Caco-2 (cell line): ENCODE measurements at regions not wholly inside any gene's neighbourhood (a gene's known extent, or its start where the extent isn't known, plus 50 kb on each side); places are given as distances from the start of the nearest gene placed in this dataset.

ENCODE experiments used
- BruUV-seq: library from RNA; stranded (reverse); fragments of 400-500 nt; replicated peaks from 2 replicates; lab custom pipeline; 2021; lab: Mats Ljungman, UMichigan
- CTCF ChIA-PET: fragments of 300-600 bp; sonication (Branson Sonifier 250); formaldehyde crosslinking; loops from one replicate; lab custom pipeline; 2022; ENCODE audit warnings: antibody characterized with exemption; lab: Charles Lee
- POLR2A ChIA-PET: fragments of 300-600 bp; sonication (Branson Sonifier 250); formaldehyde crosslinking; loops from one replicate; lab custom pipeline; 2022; ENCODE audit warnings: antibody characterized with exemption; lab: Charles Lee
- DNase-seq, 2 experiments: peaks; one replicate each; pipeline versions ENCODE4 v3.0.0 to v3.0.0-alpha.2; 2020 to 2022
- H3K27me3 ChIP-seq: replicated peaks from 2 replicates; pipeline ENCODE4 v1.6.0; 2011; ENCODE audit warnings: low read length; ENCODE audit not compliant: control insufficient read depth, insufficient read depth
- H3K36me3 ChIP-seq: 2 replicates; pipeline ENCODE4 v1.5.1; 2011; ENCODE audit warnings: low read length; ENCODE audit not compliant: control insufficient read depth, insufficient read depth
- H3K4me1 ChIP-seq: fragments of 250-450 bp; sonication (Bioruptor Pico); 2 replicates; pipeline ENCODE4 v1.5.1; 2020; ENCODE audit warnings: mild to moderate bottlenecking
- H3K4me3 ChIP-seq: 2 replicates; pipeline ENCODE4 v1.5.1; 2011; ENCODE audit warnings: low read depth, mild to moderate bottlenecking, control low read depth, low read length
- H3K9me3 ChIP-seq: fragments of 250-450 bp; sonication (Bioruptor Pico); 2 replicates; pipeline ENCODE4 v1.5.1; 2020; ENCODE audit warnings: mild to moderate bottlenecking, moderate library complexity
- H3K27ac Mint-ChIP-seq: one replicate; pipeline ENCODE4 v1.8.0; 2022; ENCODE audit warnings: mixed read lengths; ENCODE audit not compliant: unreplicated experiment
- H3K27me3 Mint-ChIP-seq: one replicate; pipeline ENCODE4 v1.8.0; 2022; ENCODE audit warnings: mixed read lengths; ENCODE audit not compliant: insufficient read depth, unreplicated experiment
- H3K36me3 Mint-ChIP-seq: one replicate; pipeline ENCODE4 v1.8.0; 2022; ENCODE audit warnings: mild to moderate bottlenecking, mixed read lengths; ENCODE audit not compliant: insufficient read depth, unreplicated experiment
- H3K4me1 Mint-ChIP-seq: one replicate; pipeline ENCODE4 v1.8.0; 2022; ENCODE audit warnings: low read depth, mixed read lengths; ENCODE audit not compliant: unreplicated experiment
- H3K4me3 Mint-ChIP-seq: one replicate; pipeline ENCODE4 v1.8.0; 2022; ENCODE audit warnings: mild to moderate bottlenecking, moderate library complexity, mixed read lengths; ENCODE audit not compliant: unreplicated experiment
- H3K9me3 Mint-ChIP-seq: one replicate; pipeline ENCODE4 v1.8.0; 2022; ENCODE audit warnings: mixed read lengths; ENCODE audit not compliant: unreplicated experiment
- intact Hi-C: fragments of 100-400 bp; cut with micrococcal nuclease; formaldehyde crosslinking; loops from one replicate; pipeline ENCODE4 v1.10.0; 2022; ENCODE audit not compliant: unreplicated experiment
- TF ChIP-seq, protein P1 (sequence below), 2 experiments: fragments of 200-600 bp in 1 of 2; IDR thresholded peaks; 1 replicate in 1 of 2; 2 replicates in 1 of 2; pipeline versions ENCODE4 v1.5.1 to v1.8.0; 2011 to 2022; ENCODE audit warnings: antibody characterized with exemption in 1 of 2, control low read depth in 1 of 2, inconsistent platforms in 1 of 2, low read depth in 1 of 2, low read length in 1 of 2, mild to moderate bottlenecking in 1 of 2, moderate library complexity in 1 of 2; ENCODE audit not compliant: insufficient read depth in 1 of 2, severe bottlenecking in 1 of 2, unreplicated experiment in 1 of 2

- Mint-ChIP-seq H3K4me1 (no peaks in the 10 kb centered on the region), H3K36me3 (no peaks in the 10 kb centered on the region), H3K27ac (no peak overlapping the region), H3K9me3 (no peaks in the 10 kb centered on the region), H3K27me3 (peaks cover 16% of the 10 kb centered on the region), H3K4me3 (no peak overlapping the region)
- H3K9me3 ChIP-seq, result no peaks in the 10 kb centered on the region
- ChIA-PET CTCF (no interaction called here), POLR2A (no interaction called here)
- no peak overlapping the region for H3K4me3 ChIP-seq
- no peaks in the 10 kb centered on the region for H3K27me3 ChIP-seq
- no peak for DNase-seq
- H3K36me3 ChIP-seq, result no peaks in the 10 kb centered on the region
- intact Hi-C loops, result no loop called here
- TF ChIP-seq, protein P1, sequence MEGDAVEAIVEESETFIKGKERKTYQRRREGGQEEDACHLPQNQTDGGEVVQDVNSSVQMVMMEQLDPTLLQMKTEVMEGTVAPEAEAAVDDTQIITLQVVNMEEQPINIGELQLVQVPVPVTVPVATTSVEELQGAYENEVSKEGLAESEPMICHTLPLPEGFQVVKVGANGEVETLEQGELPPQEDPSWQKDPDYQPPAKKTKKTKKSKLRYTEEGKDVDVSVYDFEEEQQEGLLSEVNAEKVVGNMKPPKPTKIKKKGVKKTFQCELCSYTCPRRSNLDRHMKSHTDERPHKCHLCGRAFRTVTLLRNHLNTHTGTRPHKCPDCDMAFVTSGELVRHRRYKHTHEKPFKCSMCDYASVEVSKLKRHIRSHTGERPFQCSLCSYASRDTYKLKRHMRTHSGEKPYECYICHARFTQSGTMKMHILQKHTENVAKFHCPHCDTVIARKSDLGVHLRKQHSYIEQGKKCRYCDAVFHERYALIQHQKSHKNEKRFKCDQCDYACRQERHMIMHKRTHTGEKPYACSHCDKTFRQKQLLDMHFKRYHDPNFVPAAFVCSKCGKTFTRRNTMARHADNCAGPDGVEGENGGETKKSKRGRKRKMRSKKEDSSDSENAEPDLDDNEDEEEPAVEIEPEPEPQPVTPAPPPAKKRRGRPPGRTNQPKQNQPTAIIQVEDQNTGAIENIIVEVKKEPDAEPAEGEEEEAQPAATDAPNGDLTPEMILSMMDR (IDR thresholded peaks at IDR 0.05; ENCODE audit: insufficient read depth in 1 of 2, low read depth in 1 of 2, low read length in 1 of 2, severe bottlenecking in 1 of 2, unreplicated experiment in 1 of 2), result no peak
- H3K4me1 ChIP-seq, result no peaks in the 10 kb centered on the region
- BruUV-seq, result no TSS peak
These were observed 502.1 kb downstream of the DMAC1 start for GRCh38 chr9:7297521-7297920.

DNA sequence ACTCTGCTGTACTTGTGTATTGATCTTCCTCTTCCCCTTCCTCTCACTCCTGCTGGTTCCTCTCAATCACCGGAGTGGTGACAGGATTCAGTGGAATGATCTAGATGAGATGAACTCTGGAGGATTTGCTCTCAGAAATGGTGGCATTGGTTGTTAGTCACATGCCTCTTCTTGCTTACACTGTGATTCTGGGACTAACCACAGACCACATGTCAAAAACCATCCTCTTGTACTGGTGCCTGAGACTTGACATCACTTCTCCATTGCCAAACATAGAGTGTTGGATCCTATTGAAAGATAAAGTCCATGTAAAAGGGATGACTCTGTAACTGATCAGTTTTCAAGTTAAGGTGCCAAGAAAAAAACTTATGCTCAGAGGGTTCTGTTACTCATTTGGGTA lies 506.5 kb downstream of the DMAC1 start:
- no TSS peak for BruUV-seq
- Histone ChIP-seq H3K27me3 (no peaks in the 10 kb centered on the region), H3K9me3 (no peaks in the 10 kb centered on the region), H3K4me3 (no peak overlapping the region), H3K4me1 (no peaks in the 10 kb centered on the region), H3K36me3 (no peaks in the 10 kb centered on the region)
- H3K36me3 Mint-ChIP-seq, result no peaks in the 10 kb centered on the region
- DNase-seq, result no peak
- no peak overlapping the region for H3K4me3 Mint-ChIP-seq
- CTCF ChIA-PET, result no interaction called here
- TF ChIP-seq, protein P1 (IDR thresholded peaks at IDR 0.05; ENCODE audit: insufficient read depth in 1 of 2, low read depth in 1 of 2, low read length in 1 of 2, severe bottlenecking in 1 of 2, unreplicated experiment in 1 of 2), result no peak
- H3K27me3 Mint-ChIP-seq, result peaks cover 17% of the 10 kb centered on the region
- H3K9me3 Mint-ChIP-seq, result no peaks in the 10 kb centered on the region
- H3K27ac Mint-ChIP-seq, result no peak overlapping the region
- POLR2A ChIA-PET, result no interaction called here
- intact Hi-C loops, result no loop called here
- H3K4me1 Mint-ChIP-seq, result no peaks in the 10 kb centered on the region

DNA sequence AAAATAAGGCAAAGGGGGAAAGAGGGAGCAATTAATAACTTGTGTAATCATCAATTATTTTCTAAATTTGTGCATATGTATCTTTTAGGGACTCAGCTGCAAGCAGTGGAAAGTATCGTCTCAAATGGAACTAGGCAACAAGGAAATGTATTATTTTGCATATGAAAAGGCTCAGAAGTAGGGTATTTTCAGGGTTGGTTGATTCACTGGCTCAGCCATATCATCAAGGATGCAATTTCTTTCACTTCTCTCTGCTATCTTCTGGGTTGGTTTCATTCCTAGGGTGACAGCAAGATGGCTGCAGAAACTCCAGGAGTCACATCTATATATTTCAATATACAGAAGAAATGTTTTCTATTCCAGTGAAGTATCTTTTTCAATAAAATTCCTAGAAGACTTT lies 509.8 kb downstream of the DMAC1 start:
- Mint-ChIP-seq H3K4me1 (no peaks in the 10 kb centered on the region), H3K36me3 (no peaks in the 10 kb centered on the region), H3K27ac (no peak overlapping the region), H3K9me3 (no peaks in the 10 kb centered on the region), H3K27me3 (peaks cover 18% of the 10 kb centered on the region), H3K4me3 (no peak overlapping the region)
- intact Hi-C loops, result no loop called here
- ChIA-PET CTCF (no interaction called here), POLR2A (no interaction called here)
- BruUV-seq, result no TSS peak
- Histone ChIP-seq H3K27me3 (no peaks in the 10 kb centered on the region), H3K9me3 (no peaks in the 10 kb centered on the region), H3K4me1 (no peaks in the 10 kb centered on the region), H3K4me3 (no peak overlapping the region), H3K36me3 (no peaks in the 10 kb centered on the region)
- DNase-seq, result no peak
- TF ChIP-seq, protein P1 (IDR thresholded peaks at IDR 0.05; ENCODE audit: insufficient read depth in 1 of 2, low read depth in 1 of 2, low read length in 1 of 2, severe bottlenecking in 1 of 2, unreplicated experiment in 1 of 2), result no peak
